ES-I3 (cell line): ENCODE measurements at regions not wholly inside any gene's neighbourhood (a gene's known extent, or its start where the extent isn't known, plus 50 kb on each side); places are given as distances from the start of the nearest gene placed in this dataset.

Experiments used
- H3K36me3 ChIP-seq: 2 replicates; pipeline ENCODE4 v1.6.1; 2013; ENCODE audit warnings: mild to moderate bottlenecking, low read length, control low read depth, moderate library complexity; ENCODE audit not compliant: insufficient read depth
- H3K4me1 ChIP-seq: 2 replicates; pipeline ENCODE4 v1.6.1; 2013; ENCODE audit warnings: mild to moderate bottlenecking, control low read depth, low read length; ENCODE audit not compliant: insufficient read depth
- H3K9ac ChIP-seq: 2 replicates; pipeline ENCODE4 v1.6.1; 2013; ENCODE audit warnings: low read depth, mild to moderate bottlenecking, low read length, moderate library complexity
- H3K9me3 ChIP-seq: 2 replicates; pipeline ENCODE4 v1.6.1; 2013; ENCODE audit warnings: mild to moderate bottlenecking, low read length, moderate library complexity; ENCODE audit not compliant: control insufficient read depth, insufficient read depth

GRCh38 chr1:117678246-117678977 lies 72.6 kb downstream of the TENT5C start:
- H3K9ac ChIP-seq, result no peak overlapping the region
- no peaks in the 10 kb centered on the region for H3K36me3 ChIP-seq
- no peaks in the 10 kb centered on the region for H3K9me3 ChIP-seq
- no peaks in the 10 kb centered on the region for H3K4me1 ChIP-seq

- Histone ChIP-seq H3K36me3 (no peaks in the 10 kb centered on the region), H3K9me3 (no peaks in the 10 kb centered on the region), H3K4me1 (no peaks in the 10 kb centered on the region), H3K9ac (no peak overlapping the region)
Observed at GRCh38 chr1:117679299-117679698, 73.5 kb downstream of the TENT5C start.

GRCh38 chr1:117679868-117680267 lies 74.0 kb downstream of the TENT5C start:
- Histone ChIP-seq H3K9me3 (no peaks in the 10 kb centered on the region), H3K9ac (no peak overlapping the region), H3K36me3 (no peaks in the 10 kb centered on the region), H3K4me1 (no peaks in the 10 kb centered on the region)

- no peak overlapping the region for H3K9ac ChIP-seq
- H3K4me1 ChIP-seq, result no peaks in the 10 kb centered on the region
- H3K36me3 ChIP-seq, result no peaks in the 10 kb centered on the region
- H3K9me3 ChIP-seq, result no peaks in the 10 kb centered on the region
Observed at GRCh38 chr1:117680316-117681002, 74.6 kb downstream of the TENT5C start.

- no peaks in the 10 kb centered on the region for H3K36me3 ChIP-seq
- no peaks in the 10 kb centered on the region for H3K9me3 ChIP-seq
- no peak overlapping the region for H3K9ac ChIP-seq
- H3K4me1 ChIP-seq, result no peaks in the 10 kb centered on the region
Observed at GRCh38 chr1:117681093-117681900, 75.4 kb downstream of the TENT5C start.

- Histone ChIP-seq H3K9me3 (no peaks in the 10 kb centered on the region), H3K4me1 (peaks cover under 1% of the 10 kb centered on the region; the same call in 1 of the 2 replicates), H3K36me3 (no peaks in the 10 kb centered on the region), H3K9ac (no peak overlapping the region)
Observed at GRCh38 chr1:117681901-117682250, 76.0 kb downstream of the TENT5C start.

GRCh38 chr1:117682372-117682771 lies 76.5 kb downstream of the TENT5C start:
- no peaks in the 10 kb centered on the region for H3K36me3 ChIP-seq
- H3K9me3 ChIP-seq, result no peaks in the 10 kb centered on the region
- H3K4me1 ChIP-seq, result peaks cover 6% of the 10 kb centered on the region; the same call in 1 of the 2 replicates
- H3K9ac ChIP-seq, result no peak overlapping the region

GRCh38 chr1:117683571-117684285 lies 77.9 kb downstream of the TENT5C start:
- Histone ChIP-seq H3K36me3 (no peaks in the 10 kb centered on the region), H3K9ac (no peak overlapping the region), H3K4me1 (peaks cover 7% of the 10 kb centered on the region; the same call in 1 of the 2 replicates), H3K9me3 (no peaks in the 10 kb centered on the region)

GRCh38 chr1:117685936-117686806 lies 80.3 kb downstream of the TENT5C start:
- Histone ChIP-seq H3K36me3 (no peaks in the 10 kb centered on the region), H3K9me3 (no peaks in the 10 kb centered on the region), H3K9ac (no peak overlapping the region), H3K4me1 (peaks cover 7% of the 10 kb centered on the region; the same call in 1 of the 2 replicates)

- Histone ChIP-seq H3K9ac (no peak overlapping the region), H3K36me3 (no peaks in the 10 kb centered on the region)
Observed at GRCh38 chr1:117686907-117687306, 81.1 kb downstream of the TENT5C start.

GRCh38 chr1:117689997-117690625 lies 84.3 kb downstream of the TENT5C start:
- Histone ChIP-seq H3K4me1 (peaks cover 7% of the 10 kb centered on the region; the same call in 1 of the 2 replicates), H3K36me3 (no peaks in the 10 kb centered on the region), H3K9me3 (no peaks in the 10 kb centered on the region), H3K9ac (no peak overlapping the region)

More at GRCh38 chr1:117686907-117687306, 81.1 kb downstream of the TENT5C start:
- Histone ChIP-seq H3K4me1 (peaks cover 7% of the 10 kb centered on the region; the same call in 1 of the 2 replicates), H3K9me3 (no peaks in the 10 kb centered on the region)

- H3K4me1 ChIP-seq, result peaks cover 5% of the 10 kb centered on the region; the same call in 1 of the 2 replicates
- H3K36me3 ChIP-seq, result no peaks in the 10 kb centered on the region
- H3K9me3 ChIP-seq, result no peaks in the 10 kb centered on the region
- H3K9ac ChIP-seq, result no peak overlapping the region
Observed at GRCh38 chr1:117691942-117692341, 86.1 kb downstream of the TENT5C start.

- Histone ChIP-seq H3K4me1 (no peaks in the 10 kb centered on the region), H3K9me3 (no peaks in the 10 kb centered on the region), H3K9ac (no peak overlapping the region), H3K36me3 (no peaks in the 10 kb centered on the region)
Observed at GRCh38 chr1:117694543-117694942, 88.7 kb downstream of the TENT5C start.
